ENCODE measurements at regions not wholly inside any gene's neighbourhood (a gene's known extent, or its start where the extent isn't known, plus 50 kb on each side); places are given as distances from the start of the nearest gene placed in this dataset.

DNA sequence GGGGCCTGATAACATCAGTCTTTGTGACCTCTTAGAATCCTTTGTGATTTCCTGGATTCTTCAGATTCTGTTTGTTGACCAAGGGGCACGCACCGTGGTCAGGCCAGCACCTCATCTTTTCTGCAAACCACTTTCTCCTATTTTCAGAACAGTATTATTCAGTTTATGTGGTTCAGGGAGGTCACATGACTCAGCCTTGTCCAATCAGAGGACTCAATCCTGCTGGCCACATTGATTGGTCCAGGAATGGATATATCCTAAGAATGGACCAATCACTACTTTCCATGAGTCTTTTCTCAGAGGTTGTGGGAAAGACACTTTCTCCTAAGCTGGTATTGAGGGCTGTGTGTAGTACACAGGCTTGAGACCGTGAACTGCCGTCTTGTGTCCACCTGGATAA is 123.1 kb upstream of the EEF2KMT start:
- Histone ChIP-seq H3K4me2 (ENCODE audit: low read length) (no peak overlapping the region), H3K36me3 (ENCODE audit: insufficient read depth, low read length) (no peaks in the 10 kb centered on the region), H3K4me3 (ENCODE audit: low read depth, low read length, poor library complexity, severe bottlenecking) (no peak overlapping the region), H4K20me1 (ENCODE audit: insufficient read depth, low read length) (no peaks in the 10 kb centered on the region), H3K4me1 (ENCODE audit: insufficient read depth, low read length, poor library complexity, severe bottlenecking) (no peaks in the 10 kb centered on the region), H3K27ac (ENCODE audit: low read depth, low read length, poor library complexity, severe bottlenecking) (no peak overlapping the region), H3K9me2 (ENCODE audit: insufficient read depth, low read length) (no peaks in the 10 kb centered on the region), H2AFZ (ENCODE audit: low read length) (no peak overlapping the region), H3K79me2 (ENCODE audit: insufficient read depth, low read depth, low read length) (no peaks in the 10 kb centered on the region), H3K9me3 (ENCODE audit: low read length) (no peaks in the 10 kb centered on the region)
- POLR2A ChIA-PET = interaction anchor here (1.0 kb wide), 1 partner anchor 819 kb away, joined by 3 read pairs; no protein-coding TSS in a partner anchor
- TF ChIP-seq, protein P1, sequence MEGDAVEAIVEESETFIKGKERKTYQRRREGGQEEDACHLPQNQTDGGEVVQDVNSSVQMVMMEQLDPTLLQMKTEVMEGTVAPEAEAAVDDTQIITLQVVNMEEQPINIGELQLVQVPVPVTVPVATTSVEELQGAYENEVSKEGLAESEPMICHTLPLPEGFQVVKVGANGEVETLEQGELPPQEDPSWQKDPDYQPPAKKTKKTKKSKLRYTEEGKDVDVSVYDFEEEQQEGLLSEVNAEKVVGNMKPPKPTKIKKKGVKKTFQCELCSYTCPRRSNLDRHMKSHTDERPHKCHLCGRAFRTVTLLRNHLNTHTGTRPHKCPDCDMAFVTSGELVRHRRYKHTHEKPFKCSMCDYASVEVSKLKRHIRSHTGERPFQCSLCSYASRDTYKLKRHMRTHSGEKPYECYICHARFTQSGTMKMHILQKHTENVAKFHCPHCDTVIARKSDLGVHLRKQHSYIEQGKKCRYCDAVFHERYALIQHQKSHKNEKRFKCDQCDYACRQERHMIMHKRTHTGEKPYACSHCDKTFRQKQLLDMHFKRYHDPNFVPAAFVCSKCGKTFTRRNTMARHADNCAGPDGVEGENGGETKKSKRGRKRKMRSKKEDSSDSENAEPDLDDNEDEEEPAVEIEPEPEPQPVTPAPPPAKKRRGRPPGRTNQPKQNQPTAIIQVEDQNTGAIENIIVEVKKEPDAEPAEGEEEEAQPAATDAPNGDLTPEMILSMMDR (conservative IDR thresholded peaks at IDR 0.05; ENCODE audit: low read length) = no peak
- TF ChIP-seq EZH2phosphoT487 (IDR thresholded peaks at IDR 0.05; ENCODE audit: borderline replicate concordance, low read depth, low read length) = no peak
- CTCF ChIA-PET (ENCODE audit: unreplicated experiment) = no interaction called here
- no TSS peak for BruUV-seq (replicated peaks)
- intact Hi-C loops (cut with micrococcal nuclease; ENCODE audit: unreplicated experiment) = no loop called here
- DNase-seq (ENCODE audit: low spot score) = no peak

DNA sequence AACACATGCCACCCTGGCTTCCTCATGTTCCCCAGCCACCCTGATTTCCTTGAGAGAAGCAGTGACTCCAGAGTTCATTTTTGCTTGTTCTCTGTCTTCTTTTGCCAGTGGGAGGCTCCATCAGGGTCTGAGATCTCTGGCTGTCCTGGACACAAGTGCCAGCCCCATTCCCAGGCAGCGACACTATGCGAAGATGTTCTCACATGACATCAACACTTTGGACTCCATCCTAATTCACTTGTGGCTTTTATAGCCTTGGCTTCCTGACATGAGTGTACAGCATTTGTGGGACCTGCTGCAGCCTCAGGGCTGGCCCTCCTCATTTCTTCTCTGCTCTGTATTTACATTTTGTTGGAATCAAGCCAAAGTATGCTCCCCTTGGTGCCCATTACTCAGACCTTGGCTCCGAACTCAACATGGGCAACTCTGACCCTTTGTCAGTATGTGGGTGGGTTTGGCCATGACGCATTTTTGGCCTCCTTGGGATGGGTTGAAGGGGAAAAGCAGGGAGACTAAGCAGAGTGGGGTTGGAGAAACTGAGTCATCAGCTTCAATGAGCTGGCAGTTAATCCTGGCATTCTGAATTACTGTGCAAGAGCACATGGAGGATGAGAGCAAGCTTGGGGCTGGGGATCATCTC is 119.0 kb upstream of the EEF2KMT start:
- Histone ChIP-seq H3K4me2 (ENCODE audit: low read length) (no peak overlapping the region), H3K4me3 (ENCODE audit: low read depth, low read length, poor library complexity, severe bottlenecking) (no peak overlapping the region), H3K9me2 (ENCODE audit: insufficient read depth, low read length) (no peaks in the 10 kb centered on the region), H3K27ac (ENCODE audit: low read depth, low read length, poor library complexity, severe bottlenecking) (no peak overlapping the region), H4K20me1 (ENCODE audit: insufficient read depth, low read length) (no peaks in the 10 kb centered on the region), H3K9me3 (ENCODE audit: low read length) (no peaks in the 10 kb centered on the region), H2AFZ (ENCODE audit: low read length) (no peak overlapping the region), H3K4me1 (ENCODE audit: insufficient read depth, low read length, poor library complexity, severe bottlenecking) (no peaks in the 10 kb centered on the region), H3K36me3 (ENCODE audit: insufficient read depth, low read length) (no peaks in the 10 kb centered on the region), H3K79me2 (ENCODE audit: insufficient read depth, low read depth, low read length) (no peaks in the 10 kb centered on the region)
- CTCF ChIA-PET (ENCODE audit: unreplicated experiment) = no interaction called here
- POLR2A ChIA-PET = no interaction called here
- no TSS peak for BruUV-seq (replicated peaks)
- no peak for TF ChIP-seq EZH2phosphoT487 (IDR thresholded peaks at IDR 0.05; ENCODE audit: borderline replicate concordance, low read depth, low read length)
- TF ChIP-seq, protein P1 (conservative IDR thresholded peaks at IDR 0.05; ENCODE audit: low read length) = no peak
- no peak for DNase-seq (ENCODE audit: low spot score)
- intact Hi-C loops (cut with micrococcal nuclease; ENCODE audit: unreplicated experiment) = no loop called here

DNA sequence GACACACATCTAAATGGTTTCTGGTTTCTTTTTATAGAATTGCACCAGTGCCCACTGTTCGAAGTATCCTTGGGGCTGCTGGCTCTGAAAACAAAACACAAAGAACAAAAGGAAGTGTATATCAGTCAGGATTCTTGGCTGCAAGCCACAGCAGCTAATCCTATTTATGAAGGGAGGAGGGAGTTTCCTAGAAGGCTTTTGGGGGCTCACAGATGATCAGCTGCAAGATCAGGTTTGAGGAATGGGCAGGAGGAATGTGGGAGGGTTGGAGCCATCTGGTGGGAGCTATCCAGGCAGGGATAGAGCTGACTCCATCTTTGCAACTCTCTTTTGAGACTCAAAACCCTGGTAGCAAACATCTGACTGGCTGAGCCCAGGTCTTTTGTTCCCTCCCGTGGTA is 118.3 kb upstream of the EEF2KMT start:
- intact Hi-C loops (cut with micrococcal nuclease; ENCODE audit: unreplicated experiment) = no loop called here
- no TSS peak for BruUV-seq (replicated peaks)

More for the DNA sequence above, 118.3 kb upstream of the EEF2KMT start:
- no peak for TF ChIP-seq EZH2phosphoT487 (IDR thresholded peaks at IDR 0.05; ENCODE audit: borderline replicate concordance, low read depth, low read length)
- TF ChIP-seq, protein P1 (conservative IDR thresholded peaks at IDR 0.05; ENCODE audit: low read length) = no peak
- H3K9me3 ChIP-seq (ENCODE audit: low read length) = no peaks in the 10 kb centered on the region
- no peak overlapping the region for H3K4me2 ChIP-seq (ENCODE audit: low read length)
- H2AFZ ChIP-seq (ENCODE audit: low read length) = no peak overlapping the region
- no peaks in the 10 kb centered on the region for H3K79me2 ChIP-seq (ENCODE audit: insufficient read depth, low read depth, low read length)
- no peaks in the 10 kb centered on the region for H4K20me1 ChIP-seq (ENCODE audit: insufficient read depth, low read length)
- ChIA-PET POLR2A (no interaction called here), CTCF (ENCODE audit: unreplicated experiment) (no interaction called here)
- no peak for DNase-seq (ENCODE audit: low spot score)
- no peak overlapping the region for H3K4me3 ChIP-seq (ENCODE audit: low read depth, low read length, poor library complexity, severe bottlenecking)
- H3K9me2 ChIP-seq (ENCODE audit: insufficient read depth, low read length) = no peaks in the 10 kb centered on the region
- H3K36me3 ChIP-seq (ENCODE audit: insufficient read depth, low read length) = no peaks in the 10 kb centered on the region
- H3K4me1 ChIP-seq (ENCODE audit: insufficient read depth, low read length, poor library complexity, severe bottlenecking) = no peaks in the 10 kb centered on the region
- no peak overlapping the region for H3K27ac ChIP-seq (ENCODE audit: low read depth, low read length, poor library complexity, severe bottlenecking)
